SK-N-SH (cell line): ENCODE measurements at regions not wholly inside any gene's neighbourhood (a gene's known extent, or its start where the extent isn't known, plus 50 kb on each side); places are given as distances from the start of the nearest gene placed in this dataset.

Source experiments
- CTCF ChIA-PET: fragments of 300-600, 350-600 bp; formaldehyde crosslinking; extraction: SDS; loops from one replicate; lab custom pipeline; 2021; lab: Yijun Ruan, JAX
- POLR2A ChIA-PET: fragments of 350-600 bp; sonication (Branson Sonifier 250); formaldehyde crosslinking; extraction: SDS; loops from one replicate; lab custom pipeline; 2020; ENCODE audit warnings: antibody characterized with exemption, inconsistent platforms; lab: Yijun Ruan, JAX
- DNase-seq: peaks from one replicate; pipeline ENCODE4 v3.0.0; 2012
- H2AFZ ChIP-seq: fragments of 200-600 bp; sonication (generic); 2 replicates; pipeline ENCODE4 v1.8.1; 2016; ENCODE audit warnings: antibody characterized with exemption, mild to moderate bottlenecking, low read depth
- H3F3A ChIP-seq: fragments of 200-600 bp; sonication (generic); replicated peaks from 2 replicates; pipeline ENCODE3; 2016; ENCODE audit warnings: antibody characterized with exemption, mild to moderate bottlenecking; ENCODE audit not compliant: insufficient read depth
- H3K27ac ChIP-seq, 2 experiments: fragments of 200-500 bp in 1 of 2; fragments of 200-600 bp in 1 of 2; sonication (Bioruptor generic) in 1 of 2; sonication (generic), shearing (Covaris generic) in 1 of 2; 2 replicates each; pipeline versions ENCODE4 v1.5.1 to v1.6.1; 2014 to 2016; ENCODE audit warnings: low read depth in 2 of 2, inconsistent platforms in 1 of 2, low read length in 1 of 2, mild to moderate bottlenecking in 1 of 2, mixed read lengths in 1 of 2
- H3K27me3 ChIP-seq: fragments of 200-600 bp; sonication (generic), shearing (Covaris generic); 2 replicates; pipeline ENCODE4 v1.6.1; 2016; ENCODE audit warnings: mixed run types; ENCODE audit not compliant: insufficient read depth
- H3K36me3 ChIP-seq, 2 experiments: fragments of 200-500 bp in 1 of 2; fragments of 200-600 bp in 1 of 2; sonication (Bioruptor generic) in 1 of 2; sonication (generic) in 1 of 2; replicated peaks in 1 of 2; 2 replicates each; pipeline versions ENCODE3 to v1.5.1; 2014 to 2016; ENCODE audit warnings: low read length in 1 of 2, mild to moderate bottlenecking in 1 of 2; ENCODE audit not compliant: insufficient read depth in 2 of 2, control insufficient read depth in 1 of 2
- H3K4me1 ChIP-seq, 2 experiments: fragments of 200-500 bp in 1 of 2; fragments of 200-600 bp in 1 of 2; sonication (Bioruptor generic) in 1 of 2; sonication (generic), shearing (Covaris generic) in 1 of 2; 2 replicates each; pipeline versions ENCODE4 v1.5.1 to v1.6.1; 2014 to 2016; ENCODE audit warnings: low read depth in 1 of 2, low read length in 1 of 2, mixed run types in 1 of 2; ENCODE audit not compliant: insufficient read depth in 2 of 2, control insufficient read depth in 1 of 2
- H3K4me2 ChIP-seq: fragments of 200-600 bp; sonication (generic), shearing (Covaris generic); 2 replicates; pipeline ENCODE4 v1.6.1; 2017; ENCODE audit warnings: mixed run types
- H3K4me3 ChIP-seq, 2 experiments: fragments of 200-500 bp in 1 of 2; fragments of 200-600 bp in 1 of 2; sonication (Bioruptor generic) in 1 of 2; sonication (generic), shearing (Covaris generic) in 1 of 2; 2 replicates each; pipeline versions ENCODE4 v1.5.1 to v1.8.1; 2014 to 2016; ENCODE audit warnings: low read depth in 2 of 2, inconsistent platforms in 1 of 2, low read length in 1 of 2, mild to moderate bottlenecking in 1 of 2, mixed read lengths in 1 of 2, moderate library complexity in 1 of 2
- H3K79me2 ChIP-seq: fragments of 200-600 bp; sonication (generic); 2 replicates; pipeline ENCODE4 v1.8.1; 2017; ENCODE audit warnings: mild to moderate bottlenecking; ENCODE audit not compliant: insufficient read depth
- H3K9ac ChIP-seq: fragments of 200-600 bp; sonication (generic); 2 replicates; pipeline ENCODE4 v1.6.1; 2017; ENCODE audit warnings: mixed run types
- H3K9me2 ChIP-seq: fragments of 200-600 bp; sonication (generic); 2 replicates; pipeline ENCODE4 v1.6.1; 2017; ENCODE audit warnings: mixed run types
- H3K9me3 ChIP-seq: fragments of 200-600 bp; sonication (generic); 2 replicates; pipeline ENCODE4 v1.6.1; 2017; ENCODE audit warnings: mixed run types, mild to moderate bottlenecking, moderate library complexity
- H4K20me1 ChIP-seq: fragments of 200-600 bp; sonication (generic); 2 replicates; pipeline ENCODE4 v1.6.1; 2017; ENCODE audit warnings: mild to moderate bottlenecking, mixed run types; ENCODE audit not compliant: insufficient read depth
- CHD2 ChIP-seq: fragments of 150-350 bp; IDR thresholded peaks from 2 replicates; pipeline ENCODE4 v1.6.1; 2018; ENCODE audit warnings: low read length; ENCODE audit not compliant: partially characterized antibody
- CTCF ChIP-seq: fragments of 200-600 bp; sonication (generic); IDR thresholded peaks from 2 replicates; pipeline ENCODE4 v1.6.1; 2017; ENCODE audit warnings: antibody characterized with exemption, mild to moderate bottlenecking, moderate library complexity
- EP300 ChIP-seq, 2 experiments: IDR thresholded peaks; 2 replicates each; pipeline versions ENCODE4 v1.4.0 to v1.6.1; 2012; ENCODE audit warnings: borderline replicate concordance in 1 of 2, low read depth in 1 of 2, low read length in 1 of 2
- EZH2phosphoT487 ChIP-seq: fragments of 200-600 bp; sonication (generic); IDR thresholded peaks from 2 replicates; pipeline ENCODE4 v1.6.1; 2017; ENCODE audit warnings: low read depth, mixed run types, mild to moderate bottlenecking, antibody characterized with exemption, moderate library complexity, borderline replicate concordance
- FOSL2 ChIP-seq: IDR thresholded peaks from 2 replicates; pipeline ENCODE4 v1.4.0; 2012; ENCODE audit warnings: low read depth, mild to moderate bottlenecking, moderate library complexity, borderline replicate concordance
- IRF3 ChIP-seq: fragments of 150-350 bp; IDR thresholded peaks from 2 replicates; pipeline ENCODE4 v1.6.1; 2016; ENCODE audit warnings: mild to moderate bottlenecking, low read depth, low read length
- JUND ChIP-seq: IDR thresholded peaks from 2 replicates; pipeline ENCODE4 v1.4.0; 2012
- MEF2A ChIP-seq: IDR thresholded peaks from 2 replicates; pipeline ENCODE4 v1.4.0; 2012; ENCODE audit warnings: low read depth, borderline replicate concordance
- MXI1 ChIP-seq: IDR thresholded peaks from 2 replicates; pipeline ENCODE4 v1.6.1; 2012; ENCODE audit warnings: mild to moderate bottlenecking, low read depth, low read length, improper control_type of control experiment
- NRF1 ChIP-seq: IDR thresholded peaks from 2 replicates; pipeline ENCODE4 v1.6.1; 2012; ENCODE audit warnings: low read depth, mild to moderate bottlenecking, low read length
- PBX3 ChIP-seq: IDR thresholded peaks from 2 replicates; pipeline ENCODE4; 2012
- POLR2AphosphoS5 ChIP-seq: IDR thresholded peaks from 2 replicates; pipeline ENCODE4 v1.6.1; 2012; ENCODE audit warnings: low read depth, low read length
- RCOR1 ChIP-seq: fragments of 150-350 bp; IDR thresholded peaks from 2 replicates; pipeline ENCODE4 v1.6.1; 2017; ENCODE audit warnings: antibody characterized with exemption, low read length
- RFX5 ChIP-seq: IDR thresholded peaks from 2 replicates; pipeline ENCODE4 v1.6.1; 2012; ENCODE audit warnings: mild to moderate bottlenecking, improper control_type of control experiment, low read length
- RXRA ChIP-seq: IDR thresholded peaks from 2 replicates; pipeline ENCODE4 v1.4.0; 2012; ENCODE audit warnings: low read depth, mild to moderate bottlenecking, borderline replicate concordance
- SMC3 ChIP-seq: IDR thresholded peaks from 2 replicates; pipeline ENCODE4 v1.6.1; 2012; ENCODE audit warnings: low read depth, low read length, improper control_type of control experiment
- TAF1 ChIP-seq: IDR thresholded peaks from 2 replicates; pipeline ENCODE4 v1.6.1; 2012; ENCODE audit warnings: low read depth, mild to moderate bottlenecking, low read length, moderate library complexity, borderline replicate concordance
- TCF12 ChIP-seq: IDR thresholded peaks from 2 replicates; pipeline ENCODE4 v1.4.0; 2012
- YY1 ChIP-seq: IDR thresholded peaks from 2 replicates; pipeline ENCODE4 v1.4.0; 2012; ENCODE audit warnings: low read depth, mild to moderate bottlenecking
- WGBS: methylation state at CpG from one replicate; pipeline ENCODE4 v1.1.6; 2017; ENCODE audit warnings: low lambda C conversion rate; 5-methylcytosine and 5-hydroxymethylcytosine counted together

GRCh38 chr9:22893196-22893843, 446.7 kb downstream of the DMRTA1 start (continued):
- no peak for TF ChIP-seq PBX3
- no peak for TF ChIP-seq RCOR1
- no peak for TF ChIP-seq FOSL2
- no peak for TF ChIP-seq POLR2AphosphoS5
- no peak for TF ChIP-seq SMC3
- no peak for TF ChIP-seq NRF1
- no peak for TF ChIP-seq MXI1
- no peak for TF ChIP-seq EP300 (IDR thresholded peaks at IDR 0.05; ENCODE audit: borderline replicate concordance in 1 of 2, low read depth in 1 of 2, low read length in 1 of 2)
- TF ChIP-seq JUND, result no peak
- TF ChIP-seq IRF3, result no peak
- no peak for TF ChIP-seq YY1
- TF ChIP-seq, all 33 proteins: peak for 0

GRCh38 chr9:22898591-22898990, 452.0 kb downstream of the DMRTA1 start:
- 2% methylated on average over 4 of the region's 4 CpGs for WGBS
- Histone ChIP-seq H4K20me1 (no peaks in the 10 kb centered on the region), H3K4me1 (no peaks in the 10 kb centered on the region), H3K9ac (no peak overlapping the region), H3K36me3 (no peaks in the 10 kb centered on the region), H2AFZ (no peak overlapping the region), H3K27me3 (no peaks in the 10 kb centered on the region), H3K9me2 (no peaks in the 10 kb centered on the region), H3K27ac (no peak overlapping the region), H3K9me3 (no peaks in the 10 kb centered on the region), H3F3A (no peaks in the 10 kb centered on the region), H3K79me2 (no peaks in the 10 kb centered on the region), H3K4me2 (no peak overlapping the region), H3K4me3 (no peak overlapping the region)
- POLR2A ChIA-PET, result no interaction called here
- CTCF ChIA-PET, result no interaction called here
- no peak for DNase-seq
- TF ChIP-seq EZH2phosphoT487 (no peak), TAF1 (no peak), EP300 (IDR thresholded peaks at IDR 0.05; ENCODE audit: borderline replicate concordance in 1 of 2, low read depth in 1 of 2, low read length in 1 of 2) (no peak), TCF12 (no peak), MEF2A (no peak), CHD2 (no peak), RFX5 (no peak), RXRA (no peak), CTCF (no peak), POLR2AphosphoS5 (no peak)
- TF ChIP-seq, all 33 proteins: peak for 0
